CD4-positive, CD25-positive, alpha-beta regulatory T cell (primary cell): ENCODE measurements at regions not wholly inside any gene's neighbourhood (a gene's known extent, or its start where the extent isn't known, plus 50 kb on each side); places are given as distances from the start of the nearest gene placed in this dataset.

Experiments used
- ATAC-seq, 2 donors: fragments of 150-1000 bp; cut with Tn5 transposase; one replicate each; pipeline ENCODE4 v1.10.0; 2021; ENCODE audit warnings: low read depth in 2 of 2, moderate number of reproducible peaks in 2 of 2, moderate library complexity in 1 of 2
- DNase-seq, 3 donors: peaks; one replicate each; pipeline versions ENCODE4 v3.0.0 to v3.0.0-alpha.2; 2012 to 2022; ENCODE audit warnings: mixed read lengths in 1 of 3
- H3K27ac ChIP-seq: one replicate; pipeline ENCODE4 v1.7.0; 2013; ENCODE audit warnings: mild to moderate bottlenecking, low read length; ENCODE audit not compliant: insufficient read depth, poor library complexity, severe bottlenecking
- H3K27me3 ChIP-seq: one replicate; pipeline ENCODE4 v1.7.0; 2013; ENCODE audit warnings: low read length; ENCODE audit not compliant: control insufficient read depth, insufficient read depth
- H3K36me3 ChIP-seq: one replicate; pipeline ENCODE4 v1.7.0; 2013; ENCODE audit warnings: mild to moderate bottlenecking, low read length, moderate library complexity; ENCODE audit not compliant: control insufficient read depth, insufficient read depth
- H3K4me1 ChIP-seq: 2 replicates; pipeline ENCODE4 v1.7.0; 2013; ENCODE audit warnings: mild to moderate bottlenecking, low read length; ENCODE audit not compliant: insufficient read depth, control insufficient read depth, poor library complexity, severe bottlenecking
- H3K4me3 ChIP-seq: one replicate; pipeline ENCODE4 v1.7.0; 2013; ENCODE audit warnings: low read depth, mild to moderate bottlenecking, low read length, moderate library complexity
- H3K9me3 ChIP-seq, 2 experiments: 1 replicate in 1 of 2; 2 replicates in 1 of 2; pipeline ENCODE4 v1.7.0; 2013; ENCODE audit warnings: low read length in 2 of 2, mild to moderate bottlenecking in 1 of 2, moderate library complexity in 1 of 2; ENCODE audit not compliant: control insufficient read depth in 2 of 2
- H3K27ac Mint-ChIP-seq, 3 donors: one replicate each; pipeline ENCODE4 v1.8.0; 2020 to 2022; ENCODE audit warnings: mild to moderate bottlenecking in 3 of 3, mixed read lengths in 3 of 3, moderate library complexity in 2 of 3
- H3K27me3 Mint-ChIP-seq: one replicate; pipeline ENCODE4 v1.8.0; 2022; ENCODE audit warnings: mild to moderate bottlenecking, mixed read lengths
- H3K36me3 Mint-ChIP-seq: one replicate; pipeline ENCODE4 v1.8.0; 2020; ENCODE audit warnings: mixed read lengths
- H3K4me1 Mint-ChIP-seq, 4 donors: one replicate each; pipeline ENCODE4 v1.8.0; 2020 to 2022; ENCODE audit warnings: mixed read lengths in 4 of 4, mild to moderate bottlenecking in 1 of 4
- H3K4me3 Mint-ChIP-seq, 4 donors: one replicate each; pipeline ENCODE4 v1.8.0; 2020 to 2022; ENCODE audit warnings: mild to moderate bottlenecking in 4 of 4, mixed read lengths in 4 of 4, moderate library complexity in 3 of 4
- H3K9me3 Mint-ChIP-seq, 7 donors: one replicate each; pipeline ENCODE4 v1.8.0; 2020 to 2022; ENCODE audit warnings: mixed read lengths in 7 of 7, mild to moderate bottlenecking in 3 of 7, moderate library complexity in 2 of 7

- H3K36me3 ChIP-seq, result no peaks in the 10 kb centered on the region
- H3K4me1 ChIP-seq, result no peaks in the 10 kb centered on the region
- no peak overlapping the region for H3K4me3 ChIP-seq
- Mint-ChIP-seq H3K9me3 (peaks cover 0 to 7% (median 0%) of the 10 kb centered on the region in 7 donors), H3K4me1 (no peaks in the 10 kb centered on the region), H3K27me3 (peaks cover 4% of the 10 kb centered on the region), H3K4me3 (no peak overlapping the region), H3K36me3 (no peaks in the 10 kb centered on the region), H3K27ac (no peak overlapping the region)
- no peaks in the 10 kb centered on the region for H3K27me3 ChIP-seq
- H3K9me3 ChIP-seq, result no peaks in the 10 kb centered on the region
- no peak for ATAC-seq
- no peak for DNase-seq
- no peak overlapping the region for H3K27ac ChIP-seq
Measured at GRCh38 chr12:130104571-130105106, 57.6 kb upstream of the FZD10 start.

GRCh38 chr12:130109062-130109945, 53.0 kb upstream of the FZD10 start:
- ATAC-seq, result no peak
- Mint-ChIP-seq H3K27ac (no peak overlapping the region), H3K4me3 (no peak overlapping the region)

GRCh38 chr12:130110914-130111313, 51.4 kb upstream of the FZD10 start:
- Histone ChIP-seq H3K4me3 (no peak overlapping the region), H3K27ac (no peak overlapping the region), H3K27me3 (no peaks in the 10 kb centered on the region), H3K9me3 (no peaks in the 10 kb centered on the region), H3K36me3 (no peaks in the 10 kb centered on the region), H3K4me1 (no peaks in the 10 kb centered on the region)
- Mint-ChIP-seq H3K4me3 (no peak overlapping the region), H3K4me1 (no peaks in the 10 kb centered on the region), H3K9me3 (peaks cover 0 to 8% (median 2%) of the 10 kb centered on the region in 7 donors), H3K36me3 (no peaks in the 10 kb centered on the region), H3K27ac (no peak overlapping the region), H3K27me3 (no peaks in the 10 kb centered on the region)
- DNase-seq (no peak), ATAC-seq (no peak)

More at GRCh38 chr12:130109062-130109945, 53.0 kb upstream of the FZD10 start:
- H3K9me3 Mint-ChIP-seq, result peaks cover 0 to 10% (median 4%) of the 10 kb centered on the region in 7 donors
- Histone ChIP-seq H3K27ac (no peak overlapping the region), H3K27me3 (no peaks in the 10 kb centered on the region), H3K36me3 (no peaks in the 10 kb centered on the region), H3K4me1 (no peaks in the 10 kb centered on the region), H3K9me3 (no peaks in the 10 kb centered on the region), H3K4me3 (no peak overlapping the region)
- no peak for DNase-seq
- H3K27me3 Mint-ChIP-seq, result peaks cover 4% of the 10 kb centered on the region
- no peaks in the 10 kb centered on the region for H3K4me1 Mint-ChIP-seq
- H3K36me3 Mint-ChIP-seq, result no peaks in the 10 kb centered on the region

DNA sequence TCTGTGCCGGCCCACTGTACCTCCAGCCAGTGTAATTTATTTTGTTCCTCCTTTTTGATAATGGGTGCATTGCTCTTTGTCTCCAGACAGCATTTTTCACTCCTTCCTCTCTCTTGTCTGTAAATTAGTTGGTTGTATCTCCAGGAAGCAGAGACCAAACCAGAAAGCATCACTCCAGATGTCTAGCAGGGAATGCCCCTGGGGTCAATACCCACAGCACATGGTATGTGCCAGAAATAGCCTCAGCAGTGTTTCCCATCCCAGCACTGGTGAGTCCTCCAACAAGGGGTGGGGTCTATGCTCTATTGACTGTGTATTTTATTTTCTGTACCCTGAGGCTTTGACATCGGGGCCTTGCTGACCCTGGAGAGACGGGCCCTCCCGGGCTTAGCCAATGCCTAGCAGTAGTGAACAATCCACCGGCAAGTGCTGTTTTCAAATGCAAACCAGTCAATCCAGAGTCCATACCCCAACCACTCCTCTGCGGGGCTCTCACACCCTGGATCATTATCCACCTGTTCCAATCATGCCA, 50.2 kb upstream of the FZD10 start:
- H3K27me3 Mint-ChIP-seq, result no peaks in the 10 kb centered on the region
- ATAC-seq (no peak), DNase-seq (no peak)
- Histone ChIP-seq H3K4me3 (no peak overlapping the region), H3K36me3 (no peaks in the 10 kb centered on the region), H3K4me1 (no peaks in the 10 kb centered on the region), H3K27ac (no peak overlapping the region), H3K27me3 (no peaks in the 10 kb centered on the region), H3K9me3 (no peaks in the 10 kb centered on the region)
- peaks cover 0 to 8% (median 2%) of the 10 kb centered on the region in 7 donors for H3K9me3 Mint-ChIP-seq
- H3K36me3 Mint-ChIP-seq, result no peaks in the 10 kb centered on the region
- H3K4me3 Mint-ChIP-seq, result no peak overlapping the region
- H3K4me1 Mint-ChIP-seq, result no peaks in the 10 kb centered on the region
- no peak overlapping the region for H3K27ac Mint-ChIP-seq
